Right cardiac atrium (tissue), 5 donors: ENCODE measurements at regions not wholly inside any gene's neighbourhood (a gene's known extent, or its start where the extent isn't known, plus 50 kb on each side); places are given as distances from the start of the nearest gene placed in this dataset.
"Not testable (repeated sequence)": the region's sequence is repeated elsewhere in the genome, so short reads cannot be mapped to it uniquely, and the experiment has no call there.

ENCODE experiments used
- ATAC-seq, 2 donors: fragments of 200-7000 bp; cut with Tn5 transposase; one replicate each; pipeline versions ENCODE4 v1.8.0 to v1.9.1; 2020; ENCODE audit warnings: moderate library complexity in 2 of 2, mild to moderate bottlenecking in 1 of 2
- DNase-seq, 3 donors: peaks; one replicate each; pipeline ENCODE4 v3.0.0-alpha.2; 2020
- H3K27ac ChIP-seq: one replicate; pipeline ENCODE4 v1.5.1; 2013; ENCODE audit warnings: mild to moderate bottlenecking, low read length, control low read depth, moderate library complexity
- H3K27me3 ChIP-seq: one replicate; pipeline ENCODE4 v1.6.1; 2013; ENCODE audit not compliant: control insufficient read depth, insufficient read depth
- H3K4me1 ChIP-seq: one replicate; pipeline ENCODE4 v1.6.1; 2013; ENCODE audit warnings: low read length; ENCODE audit not compliant: control insufficient read depth, insufficient read depth
- H3K4me3 ChIP-seq: one replicate; pipeline ENCODE4 v1.5.1; 2013; ENCODE audit warnings: low read length, control low read depth
- H3K9me3 ChIP-seq: one replicate; pipeline ENCODE4 v1.6.1; 2013; ENCODE audit warnings: low read length; ENCODE audit not compliant: control insufficient read depth
- WGBS: extraction: QIAGEN DNeasy Blood & Tissue Kit; methylation state at CpG from one replicate; pipeline ENCODE4 v1.1.7; 2013; 5-methylcytosine and 5-hydroxymethylcytosine counted together
- intact Hi-C, 4 donors: fragments of 100-400 bp; cut with DNase I; formaldehyde crosslinking; loops; one replicate each; pipeline versions ENCODE4 v1.11.0 to v1.14.0; 2022 to 2023
- donor health status: healthy with polysubstance abuse.
- donor health status: DM: no; HTN: yes; CAD: no.
- donor health status: DM: no; HTN: no; CAD: no.
- donor health status: DM: no; HTN: yes; CAD: no; lungs with severe emphysema.
- donor health status: DM: yes; HTN: yes; CAD: no.

DNA sequence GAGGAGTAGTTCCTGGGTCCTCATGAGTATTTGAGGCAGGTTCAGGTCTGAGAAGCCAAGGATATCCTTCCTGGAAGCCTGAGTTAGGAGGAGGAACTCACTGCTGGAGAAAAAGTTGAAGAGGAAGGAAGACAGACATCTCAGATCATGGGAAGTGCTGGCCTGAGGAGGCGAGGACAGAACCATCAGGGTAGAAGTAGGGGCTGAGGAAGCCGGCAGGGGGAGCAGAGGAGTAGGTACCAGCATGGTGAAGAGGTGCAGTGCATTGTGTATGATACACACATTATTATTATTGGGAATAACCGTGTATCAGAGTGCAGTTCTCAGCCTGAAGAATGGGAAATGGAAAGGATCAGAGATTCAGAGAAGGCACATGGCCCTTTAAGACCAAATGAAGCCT is 103.2 kb upstream of the PRB2 start:
- H3K27me3 ChIP-seq, H3K27ac ChIP-seq, DNase-seq, H3K9me3 ChIP-seq, H3K4me1 ChIP-seq, intact Hi-C loops, ATAC-seq, H3K4me3 ChIP-seq: not testable (repeated sequence)
- WGBS, result 29% methylated on average over 3 of the region's 3 CpGs

GRCh38 chr12:11499806-11500187 is 104.4 kb upstream of the PRB2 start:
- DNase-seq, result peak in 1 of 3 donors; percentile 54
- Histone ChIP-seq H3K4me1 (no peaks in the 10 kb centered on the region), H3K27me3 (no peaks in the 10 kb centered on the region), H3K4me3 (no peak overlapping the region), H3K9me3 (no peaks in the 10 kb centered on the region), H3K27ac (no peak overlapping the region)
- ATAC-seq, result no peak
- WGBS, result 69% methylated on average over 11 of the region's 11 CpGs
- intact Hi-C loops, result no loop called here

DNA sequence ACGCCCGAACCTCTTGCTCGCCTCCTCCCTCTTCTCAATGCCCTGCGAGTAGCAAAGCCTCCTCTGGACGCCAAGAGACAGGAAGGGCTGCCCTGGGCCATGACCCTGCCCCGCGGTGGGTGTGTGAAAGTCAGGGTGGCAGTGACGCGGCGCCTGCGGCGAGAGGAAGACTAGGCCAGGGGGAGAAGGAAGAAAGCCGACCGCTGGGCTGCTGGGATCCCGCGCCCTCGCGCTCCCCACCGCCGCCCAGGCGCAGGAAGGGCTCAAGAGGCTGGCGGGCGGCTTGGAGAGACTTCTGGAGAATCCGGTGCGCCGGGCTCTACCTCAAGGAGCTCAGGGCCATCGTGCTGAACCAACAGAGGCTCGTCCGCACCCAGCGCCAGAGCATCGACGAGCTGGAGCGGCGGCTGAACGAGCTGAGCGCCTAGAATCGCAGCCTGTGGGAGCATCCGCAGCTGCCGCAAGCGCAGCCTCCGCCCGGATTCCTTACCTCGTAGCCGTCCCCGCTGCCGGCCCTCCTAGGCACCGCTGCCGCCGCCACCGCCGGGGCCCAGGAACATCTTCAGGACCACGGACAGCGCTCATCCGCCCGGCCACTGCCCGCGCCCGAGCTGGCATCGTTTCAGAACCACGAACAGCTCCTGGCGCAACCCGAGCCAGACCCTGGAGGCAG is 105.0 kb upstream of the PRB2 start:
- Histone ChIP-seq H3K4me1 (no peaks in the 10 kb centered on the region), H3K27me3 (no peaks in the 10 kb centered on the region), H3K27ac (no peak overlapping the region), H3K9me3 (no peaks in the 10 kb centered on the region), H3K4me3 (no peak overlapping the region)
- WGBS, result 7% methylated on average over 62 of the region's 62 CpGs
- ATAC-seq (peak; percentile 91 to 93), DNase-seq (peak; percentile 84 to 93 (median 93))
- intact Hi-C loops, result no loop called here

DNA sequence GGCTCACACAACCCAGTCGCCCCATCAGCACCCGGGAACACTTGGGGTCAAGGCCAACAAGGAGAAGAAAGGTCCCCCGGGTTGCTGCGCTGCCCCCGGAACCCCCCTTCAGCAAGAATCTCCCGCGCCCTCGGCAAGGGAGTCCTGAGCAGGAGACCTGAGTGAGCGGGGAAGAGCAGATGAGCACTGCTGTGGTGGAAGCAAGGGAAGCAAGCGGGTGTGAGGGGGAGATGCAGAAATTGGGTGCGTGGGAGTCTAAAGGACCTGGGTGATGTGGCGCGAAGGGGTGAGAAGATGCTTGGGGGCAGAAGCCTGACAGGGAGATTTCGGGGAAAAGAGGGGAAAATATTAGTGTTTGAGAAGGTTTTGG is 105.5 kb upstream of the PRB2 start:
- Histone ChIP-seq H3K4me1 (no peaks in the 10 kb centered on the region), H3K27me3 (no peaks in the 10 kb centered on the region), H3K4me3 (no peak overlapping the region), H3K9me3 (no peaks in the 10 kb centered on the region), H3K27ac (no peak overlapping the region)
- intact Hi-C loops, result no loop called here
- 15% methylated on average over 14 of the region's 14 CpGs for WGBS
- ATAC-seq (no peak), DNase-seq (no peak)

GRCh38 chr12:11508699-11509098 is 113.3 kb upstream of the PRB2 start:
- Histone ChIP-seq H3K27ac (no peak overlapping the region), H3K9me3 (no peaks in the 10 kb centered on the region), H3K4me1 (no peaks in the 10 kb centered on the region), H3K4me3 (no peak overlapping the region), H3K27me3 (no peaks in the 10 kb centered on the region)
- DNase-seq (no peak), ATAC-seq (no peak)
- 49% methylated on average over 4 of the region's 4 CpGs for WGBS
- intact Hi-C loops, result no loop called here

DNA sequence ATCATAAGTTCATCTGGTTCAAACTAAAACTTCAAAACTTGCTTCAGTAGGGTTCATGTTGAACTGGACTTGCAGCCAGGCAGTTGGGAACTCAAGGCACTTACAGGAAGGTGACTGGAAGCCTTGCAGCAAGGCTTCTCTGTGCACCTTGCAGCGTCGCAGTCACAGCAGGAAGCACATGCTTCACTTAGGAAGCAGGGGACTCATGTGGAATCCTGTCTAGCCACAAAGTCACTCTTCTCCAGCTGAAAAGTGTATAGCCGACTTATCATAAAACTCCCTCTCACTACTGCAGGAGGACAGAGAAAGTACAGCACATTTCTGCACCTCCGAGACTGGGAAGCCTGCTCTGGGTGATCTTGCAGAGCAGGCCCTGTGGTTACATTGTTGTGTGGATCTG is 114.0 kb upstream of the PRB2 start:
- no peaks in the 10 kb centered on the region for H3K4me1 ChIP-seq
- no peaks in the 10 kb centered on the region for H3K9me3 ChIP-seq
- DNase-seq (no peak), ATAC-seq (no peak)
- WGBS, result 54% methylated on average over 4 of the region's 4 CpGs
- intact Hi-C loops, result no loop called here
- no peak overlapping the region for H3K4me3 ChIP-seq
- no peak overlapping the region for H3K27ac ChIP-seq
- H3K27me3 ChIP-seq, result no peaks in the 10 kb centered on the region

DNA sequence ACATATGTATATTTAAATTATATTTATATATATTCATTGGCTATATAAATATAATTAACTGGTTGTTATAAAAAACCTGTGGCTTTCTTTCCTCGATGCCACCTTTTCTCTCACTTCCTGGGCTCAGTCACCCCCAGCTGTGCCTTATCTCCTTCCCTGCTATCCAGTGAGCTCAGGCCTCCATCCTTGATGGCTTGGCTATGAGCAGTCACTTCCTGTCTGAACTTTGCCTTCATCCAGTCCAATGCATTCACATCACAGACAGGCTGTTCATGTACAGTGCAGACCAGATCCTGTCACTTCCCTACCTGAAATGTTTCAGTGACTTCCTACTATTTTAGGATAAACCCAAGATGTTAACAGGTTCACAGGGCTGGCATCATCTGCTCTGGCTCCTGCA is 115.3 kb upstream of the PRB2 start:
- intact Hi-C loops, result no loop called here

GRCh38 chr12:11513288-11513687 is 117.9 kb upstream of the PRB2 start:
- Histone ChIP-seq H3K27me3 (no peaks in the 10 kb centered on the region), H3K4me1 (no peaks in the 10 kb centered on the region), H3K9me3 (no peaks in the 10 kb centered on the region), H3K4me3 (no peak overlapping the region), H3K27ac (no peak overlapping the region)
- intact Hi-C loops, result no loop called here
- WGBS, result 63% methylated on average over 4 of the region's 4 CpGs
- DNase-seq, result no peak
- no peak for ATAC-seq

More for the DNA sequence above, 115.3 kb upstream of the PRB2 start:
- H3K9me3 ChIP-seq, result no peaks in the 10 kb centered on the region
- no peak for ATAC-seq
- H3K27ac ChIP-seq, result no peak overlapping the region
- no peak for DNase-seq
- no peaks in the 10 kb centered on the region for H3K4me1 ChIP-seq
- WGBS, result 34% methylated on average over 1 of the region's 1 CpG
- no peaks in the 10 kb centered on the region for H3K27me3 ChIP-seq
- H3K4me3 ChIP-seq, result no peak overlapping the region

- ATAC-seq (no peak), DNase-seq (no peak)
- 85% methylated on average over 6 of the region's 6 CpGs for WGBS
- Histone ChIP-seq H3K27ac (no peak overlapping the region), H3K27me3 (no peaks in the 10 kb centered on the region), H3K4me1 (no peaks in the 10 kb centered on the region), H3K9me3 (no peaks in the 10 kb centered on the region), H3K4me3 (no peak overlapping the region)
- intact Hi-C loops, result no loop called here
These were observed 121.7 kb upstream of the PRB2 start for GRCh38 chr12:11517080-11517479.

DNA sequence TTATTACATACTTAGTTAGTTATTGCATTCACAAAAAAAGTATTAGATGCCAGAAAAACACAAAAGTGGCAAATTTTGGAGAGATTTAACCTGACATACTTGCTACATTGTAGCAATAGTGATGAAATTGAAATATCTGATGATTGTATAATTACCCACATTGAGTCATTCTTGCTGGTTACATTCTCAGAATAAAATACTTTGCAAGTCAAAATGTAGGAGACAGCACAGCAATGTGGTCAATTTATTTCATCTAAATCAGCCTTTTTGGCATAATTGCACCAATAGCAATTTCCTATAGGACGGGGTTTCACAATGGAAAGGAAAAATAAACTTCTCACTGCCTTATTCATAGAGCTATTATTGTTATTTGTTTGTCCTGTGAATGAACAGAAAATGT is 125.0 kb upstream of the ETV6 start:
- 59% methylated on average over 1 of the region's 1 CpG for WGBS
- H3K4me1 ChIP-seq, result no peaks in the 10 kb centered on the region

GRCh38 chr12:11534064-11534463 is 115.4 kb upstream of the ETV6 start:
- Histone ChIP-seq H3K9me3 (no peaks in the 10 kb centered on the region), H3K27ac (no peak overlapping the region), H3K4me1 (no peaks in the 10 kb centered on the region), H3K4me3 (no peak overlapping the region), H3K27me3 (no peaks in the 10 kb centered on the region)
- DNase-seq, result no peak
- intact Hi-C loops, result no loop called here
- no peak for ATAC-seq

More for the DNA sequence above, 125.0 kb upstream of the ETV6 start:
- Histone ChIP-seq H3K27me3 (no peaks in the 10 kb centered on the region), H3K27ac (no peak overlapping the region), H3K9me3 (no peaks in the 10 kb centered on the region), H3K4me3 (no peak overlapping the region)
- intact Hi-C loops, result no loop called here
- no peak for DNase-seq
- ATAC-seq, result no peak

GRCh38 chr12:11535127-11535526 is 114.3 kb upstream of the ETV6 start:
- Histone ChIP-seq H3K4me1 (no peaks in the 10 kb centered on the region), H3K9me3 (no peaks in the 10 kb centered on the region), H3K27ac (no peak overlapping the region), H3K27me3 (no peaks in the 10 kb centered on the region), H3K4me3 (no peak overlapping the region)
- DNase-seq, result no peak
- intact Hi-C loops, result no loop called here
- ATAC-seq, result no peak
- 78% methylated on average over 4 of the region's 4 CpGs for WGBS
